Stimulated activated CD4-positive, alpha-beta T cell treated with anti-CD3 and anti-CD28 coated beads, Interleukin-1b, Interleukin-23, amount 100 ng/mL, for 4 hours (primary cell): ENCODE measurements at regions not wholly inside any gene's neighbourhood (a gene's known extent, or its start where the extent isn't known, plus 50 kb on each side); places are given as distances from the start of the nearest gene placed in this dataset.

Source experiments
- DNase-seq, 2 donors: peaks; one replicate each; pipeline ENCODE4 v3.0.0-alpha.2; 2020; ENCODE audit warnings: low read depth in 2 of 2

DNA sequence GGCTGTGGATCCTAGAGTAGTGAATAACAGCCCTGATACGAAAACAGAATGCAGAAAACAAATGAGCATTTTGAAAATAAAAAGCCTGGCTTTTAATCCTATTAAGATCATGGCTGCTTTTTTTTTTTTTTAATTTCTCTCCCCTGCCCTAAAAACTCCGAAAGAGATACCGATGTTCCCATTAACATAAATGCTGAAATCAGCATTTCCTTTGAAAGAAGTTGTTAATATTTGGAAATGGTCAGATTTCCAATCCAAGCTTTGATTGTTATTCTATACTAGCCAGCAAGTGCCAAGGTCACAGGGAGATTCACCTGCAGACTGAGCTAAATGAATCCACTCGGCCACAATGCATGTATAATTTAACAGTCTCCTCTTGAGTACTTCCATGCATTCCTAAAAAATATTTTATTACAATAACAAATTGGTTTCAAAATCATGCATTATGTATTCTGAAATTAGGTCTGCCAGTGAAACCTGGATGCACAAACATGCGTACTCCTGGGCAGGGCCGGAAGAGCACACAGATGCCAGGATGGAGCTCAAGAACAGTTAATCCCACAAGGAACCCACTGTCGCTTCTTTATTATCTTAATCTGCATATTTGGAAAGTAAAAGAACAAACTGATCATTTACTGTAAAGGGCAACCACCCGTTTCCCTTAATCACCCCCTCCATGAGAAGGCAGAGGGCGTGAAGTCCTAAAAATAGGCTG is 521.5 kb upstream of the ZFHX3 start:
- DNase-seq, result no peak

GRCh38 chr16:73568769-73569168 is 520.8 kb upstream of the ZFHX3 start:
- DNase-seq, result no peak

GRCh38 chr16:73565925-73566324 is 518.0 kb upstream of the ZFHX3 start:
- no peak for DNase-seq

- DNase-seq, result no peak
These were observed 517.3 kb upstream of the ZFHX3 start for GRCh38 chr16:73565263-73565662.

DNA sequence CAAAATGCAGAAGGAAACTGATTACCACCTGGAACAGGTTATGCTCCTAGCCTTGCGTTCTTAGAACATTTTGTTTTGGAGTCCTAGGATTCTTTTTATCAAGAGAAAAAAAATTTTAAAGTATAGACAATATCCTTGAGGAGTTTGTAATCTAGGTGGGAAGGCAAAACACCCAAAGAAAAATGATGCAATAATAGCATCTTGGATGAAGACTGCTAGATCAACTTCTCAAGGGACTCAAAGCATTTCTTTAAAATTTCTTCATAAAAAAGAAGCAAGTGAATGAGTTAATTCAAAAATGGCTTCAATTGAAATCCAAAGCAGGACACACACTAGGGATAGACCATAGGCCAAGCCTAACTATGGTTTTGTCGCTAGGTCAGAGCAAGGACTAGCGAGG is 515.8 kb upstream of the ZFHX3 start:
- DNase-seq, result no peak

DNA sequence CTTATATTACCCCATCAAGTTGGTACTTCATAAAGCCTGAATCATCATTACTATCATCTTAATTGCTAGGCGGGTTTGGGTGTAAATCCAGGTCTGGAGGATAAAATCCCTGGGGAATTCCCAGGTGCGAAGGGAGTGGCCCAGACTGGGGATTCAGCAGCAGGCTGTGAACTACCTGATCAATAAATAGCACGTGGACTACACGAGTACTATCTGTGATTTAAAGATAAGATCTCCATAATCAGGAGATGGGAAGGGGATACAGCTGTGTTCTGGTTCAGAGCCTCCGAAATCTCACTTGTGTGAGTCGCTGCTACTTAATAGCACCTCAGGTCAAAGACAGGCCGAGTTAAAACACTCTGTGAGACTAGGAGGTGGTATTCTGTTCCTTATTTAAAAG is 512.6 kb upstream of the ZFHX3 start:
- DNase-seq, result no peak

- no peak for DNase-seq
These were observed 510.3 kb upstream of the ZFHX3 start for GRCh38 chr16:73558219-73558618.

DNA sequence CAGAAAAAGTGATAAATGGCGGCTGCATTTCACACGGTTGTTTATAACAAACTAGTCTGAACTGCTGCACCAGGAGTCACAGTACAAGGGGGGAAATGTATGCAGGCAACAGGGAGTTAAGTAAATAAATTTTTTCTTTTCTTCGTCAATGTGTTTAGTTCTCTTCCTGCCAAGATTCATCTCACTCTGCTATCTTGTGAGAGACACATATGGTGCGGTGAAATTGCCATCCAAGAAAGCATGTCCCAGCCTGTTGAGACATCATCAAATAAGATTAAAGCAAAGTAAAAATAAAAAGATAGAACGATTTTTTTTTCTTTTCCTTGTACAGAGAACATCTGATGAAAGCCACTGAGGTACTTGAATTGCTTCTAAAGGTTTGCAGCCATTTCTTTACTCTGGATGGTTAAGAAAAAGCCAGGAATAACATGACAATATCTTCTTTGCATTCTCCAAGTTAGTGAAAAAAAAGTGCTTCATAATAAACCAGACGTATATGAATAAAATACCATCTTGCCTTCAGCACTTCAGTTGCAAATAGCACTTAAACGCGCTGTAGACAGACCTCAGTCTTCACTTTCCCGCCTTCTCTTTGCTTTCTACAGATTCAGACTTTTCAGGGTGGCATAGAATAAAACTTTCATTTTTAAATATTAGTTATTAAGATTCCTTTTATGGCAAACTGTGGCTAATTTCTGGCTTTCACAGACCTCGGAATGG is 506.2 kb upstream of the ZFHX3 start:
- no peak for DNase-seq

- no peak for DNase-seq
These were observed 502.2 kb upstream of the ZFHX3 start for GRCh38 chr16:73549984-73550631.

GRCh38 chr16:73547552-73548403 is 499.9 kb upstream of the ZFHX3 start:
- DNase-seq, result no peak

DNA sequence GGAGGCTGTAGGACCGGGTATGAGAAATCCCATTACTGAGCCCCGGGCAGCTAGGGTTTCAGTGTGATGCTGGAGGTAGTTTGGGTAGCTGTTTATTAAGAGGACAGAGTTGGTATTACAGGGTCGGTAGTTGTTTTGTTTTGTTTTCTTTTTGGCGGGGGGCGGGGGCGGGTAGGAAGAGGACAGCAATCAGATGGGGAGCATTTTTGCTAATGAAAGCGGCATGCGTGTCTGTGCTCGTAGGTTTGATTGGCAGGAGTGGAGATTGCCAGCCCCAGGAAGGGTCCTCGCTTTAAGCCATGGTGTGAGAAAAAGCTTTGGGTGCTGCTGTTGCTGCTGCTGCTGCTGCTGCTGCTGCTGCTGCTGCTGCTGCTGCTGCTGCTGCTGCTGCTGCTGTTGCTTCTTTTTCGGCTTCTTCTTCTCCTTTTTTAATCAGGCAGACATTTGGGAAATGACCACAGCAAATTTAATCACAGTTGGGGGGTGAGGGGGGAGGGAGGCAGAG is 498.5 kb upstream of the ZFHX3 start:
- no peak for DNase-seq

DNA sequence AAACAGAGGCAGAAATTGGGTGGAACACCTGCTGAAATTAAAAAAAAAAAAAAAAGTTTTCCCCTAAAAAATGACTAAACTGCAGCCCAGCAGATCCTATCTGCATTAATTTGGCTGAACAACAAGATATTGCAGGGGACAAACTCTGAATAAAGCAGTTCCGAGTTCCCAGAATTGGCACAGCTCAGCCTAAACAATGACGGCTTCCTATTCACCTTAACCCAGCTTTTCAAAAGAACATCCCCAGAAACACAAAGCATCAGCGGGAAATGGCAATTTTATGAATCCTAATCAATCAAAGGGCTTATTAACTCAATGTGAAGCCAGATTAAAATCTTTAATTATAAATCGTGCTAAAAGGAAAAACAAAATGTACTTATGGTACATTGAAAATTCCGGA is 497.8 kb upstream of the ZFHX3 start:
- no peak for DNase-seq

DNA sequence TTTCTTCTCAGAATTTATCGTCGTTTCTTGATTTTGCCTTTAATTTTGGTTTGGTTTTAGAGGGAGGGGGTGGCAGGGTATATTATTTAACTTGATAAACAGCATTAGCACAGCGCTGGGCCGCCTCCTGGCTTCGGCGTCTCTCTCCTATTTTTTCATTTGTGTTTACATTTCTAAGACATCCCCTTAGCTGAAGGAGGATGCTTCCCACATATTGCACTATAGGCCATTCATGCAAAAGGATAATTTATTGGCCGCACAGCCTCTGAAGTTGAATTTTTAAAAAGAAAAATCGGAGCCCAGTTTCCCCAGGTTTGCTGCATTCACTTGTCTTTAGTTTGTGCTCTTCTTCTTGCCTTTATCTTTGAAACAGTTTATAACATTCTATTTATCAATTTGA is 497.4 kb upstream of the ZFHX3 start:
- no peak for DNase-seq

- DNase-seq, result no peak
These were observed 496.9 kb upstream of the ZFHX3 start for GRCh38 chr16:73544826-73545225.

GRCh38 chr16:73543970-73544599 is 496.2 kb upstream of the ZFHX3 start:
- DNase-seq, result no peak

DNA sequence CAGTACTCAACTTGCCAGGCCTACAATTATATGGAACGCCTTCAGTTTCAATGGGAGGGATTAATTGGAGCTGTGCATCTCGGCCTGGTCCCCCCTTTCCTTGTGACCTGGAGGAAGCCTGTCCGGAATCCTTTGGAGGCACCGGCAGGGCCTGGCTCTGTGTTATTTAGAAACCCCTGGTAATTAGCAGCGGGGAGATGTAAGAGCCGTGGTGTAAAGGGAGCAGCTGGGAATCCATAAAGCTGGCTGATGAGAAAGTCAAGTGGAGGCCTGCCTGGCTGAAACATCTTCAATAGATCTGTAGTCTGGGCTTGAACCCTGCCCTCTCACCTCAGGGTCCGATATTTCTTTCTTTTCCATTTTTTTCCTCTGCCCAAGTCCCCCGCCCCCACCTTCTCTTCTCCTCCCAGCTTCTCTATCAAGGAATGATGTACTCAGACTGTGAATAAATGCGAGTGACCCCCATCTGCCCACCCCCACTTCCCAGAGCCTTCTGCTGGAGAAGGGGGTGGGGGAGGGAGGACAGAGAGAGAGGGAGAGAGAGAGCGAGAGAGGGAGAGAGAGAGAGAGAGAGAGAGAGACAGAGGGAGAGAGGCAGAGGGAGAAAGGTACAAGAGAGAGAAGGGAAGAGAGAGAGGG is 495.5 kb upstream of the ZFHX3 start:
- no peak for DNase-seq

- no peak for DNase-seq
These were observed 495.0 kb upstream of the ZFHX3 start for GRCh38 chr16:73542885-73543284.

DNA sequence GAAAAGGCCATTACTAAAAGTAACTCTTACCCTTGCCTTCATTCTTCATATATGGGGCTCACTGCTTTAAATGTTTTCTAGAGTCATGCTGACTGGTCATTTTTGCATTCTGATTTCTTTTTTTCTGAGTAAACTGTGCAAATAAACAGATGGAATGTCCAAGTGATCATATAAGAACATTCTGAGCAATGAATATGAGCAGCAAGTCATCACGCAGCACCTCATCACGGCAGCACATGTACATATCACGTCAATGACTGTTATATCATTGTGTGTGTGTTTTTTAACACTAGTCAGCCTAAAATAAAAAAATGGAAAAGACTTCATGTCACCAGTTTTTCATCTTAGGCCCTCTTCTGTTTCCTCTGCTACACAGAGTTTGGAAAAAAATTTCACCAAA is 490.0 kb upstream of the ZFHX3 start:
- no peak for DNase-seq

DNA sequence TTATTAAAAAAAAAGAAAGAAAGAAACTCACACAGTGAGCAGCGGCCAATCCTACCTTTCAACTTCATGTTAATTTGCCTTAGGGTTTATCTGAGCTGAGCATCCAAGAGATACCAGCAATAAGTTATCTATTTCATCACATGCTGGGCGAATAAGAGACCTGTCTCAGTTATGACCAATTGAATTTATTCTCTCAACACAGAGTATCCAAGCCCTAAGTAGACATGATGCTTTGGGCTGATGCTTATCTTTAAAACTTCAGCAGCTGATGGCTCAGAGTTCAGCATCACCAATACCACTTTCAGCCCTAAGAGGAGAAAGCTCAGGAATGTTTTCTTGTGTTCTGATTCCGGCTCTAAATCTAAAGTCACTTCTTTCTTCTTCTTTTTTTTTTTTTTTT is 489.0 kb upstream of the ZFHX3 start:
- no peak for DNase-seq

DNA sequence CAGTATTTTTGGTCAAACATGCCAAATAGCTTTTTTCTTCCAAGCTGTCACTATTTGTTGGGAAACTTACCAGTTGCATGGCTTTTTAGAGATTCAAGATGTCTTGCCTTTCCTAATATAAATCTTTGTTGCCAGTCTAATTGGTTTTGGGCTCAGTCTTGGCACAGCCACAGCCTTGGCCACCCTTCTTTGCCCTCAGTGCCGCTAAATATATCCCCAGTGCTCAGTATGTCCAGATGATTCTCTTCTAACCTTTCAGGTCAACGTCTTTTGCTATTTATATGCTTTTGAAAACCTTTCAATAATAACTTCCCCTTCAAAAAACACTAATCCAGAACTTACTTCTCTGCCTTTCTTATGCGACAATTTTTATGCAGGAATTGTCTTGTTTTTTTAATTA is 483.1 kb upstream of the ZFHX3 start:
- no peak for DNase-seq

DNA sequence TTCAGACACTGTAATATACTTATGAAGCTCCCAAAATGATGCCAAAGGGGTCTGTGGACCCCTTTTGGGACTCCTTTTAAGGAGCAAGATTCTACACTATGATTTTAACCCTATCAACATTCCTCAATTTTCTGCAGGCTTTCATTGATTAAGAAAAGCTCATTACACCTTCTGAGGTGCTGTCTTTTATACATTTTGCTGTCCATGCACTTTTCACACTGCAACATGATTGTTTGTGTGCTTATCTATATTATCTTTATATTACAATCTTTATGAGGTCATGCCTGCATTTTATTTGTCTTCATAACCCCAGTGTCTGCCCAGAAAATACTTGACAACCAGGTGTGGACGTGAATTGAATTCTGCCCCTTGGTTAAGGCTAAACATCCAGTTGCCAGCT is 482.6 kb upstream of the ZFHX3 start:
- no peak for DNase-seq
